ENCODE measurements at regions not wholly inside any gene's neighbourhood (a gene's known extent, or its start where the extent isn't known, plus 50 kb on each side); places are given as distances from the start of the nearest gene placed in this dataset.

- DNase-seq (ENCODE audit: low read depth) = no peak
Measured at GRCh38 chr12:124369055-124369826, 74.3 kb downstream of the RFLNA start.

GRCh38 chr12:124368421-124369032, 73.6 kb downstream of the RFLNA start:
- no peak for DNase-seq (ENCODE audit: low read depth)

- no peak for DNase-seq (ENCODE audit: low read depth)
Measured at GRCh38 chr12:124365726-124366430, 71.0 kb downstream of the RFLNA start.

Measured in activated gamma-delta T cell treated with anti-CD3 and anti-CD28 coated beads, Interleukin-2, amount 50 U/mL, for 16 hours (primary cell).